Mammary epithelial cell (primary cell): ENCODE measurements at regions not wholly inside any gene's neighbourhood (a gene's known extent, or its start where the extent isn't known, plus 50 kb on each side); places are given as distances from the start of the nearest gene placed in this dataset.

ENCODE experiments used
- CTCF ChIP-seq, 2 donors: IDR thresholded peaks in 1 of 2; conservative IDR thresholded peaks in 1 of 2; 2 replicates each; pipeline ENCODE4 v1.5.1; 2011 to 2012; ENCODE audit warnings: inconsistent platforms in 2 of 2, low read length in 2 of 2, mild to moderate bottlenecking in 2 of 2, control low read depth in 1 of 2, low read depth in 1 of 2; ENCODE audit not compliant: insufficient read depth in 1 of 2; ENCODE audit errors: extremely low read depth in 1 of 2
- EZH2 ChIP-seq: IDR thresholded peaks from 2 replicates; pipeline ENCODE4 v1.6.1; 2012; ENCODE audit warnings: low read length, inconsistent platforms, borderline replicate concordance

- TF ChIP-seq EZH2 (no peak), CTCF (conservative IDR thresholded peaks at IDR 0.05 in 1 of 2, IDR thresholded peaks at IDR 0.05 in 1 of 2; ENCODE audit: extremely low read depth in 1 of 2, insufficient read depth in 1 of 2, low read depth in 1 of 2, low read length in 2 of 2) (no peak)
Measured at GRCh38 chr18:76613755-76614120, 118.7 kb upstream of the ZNF516 start.
